ENCODE measurements at regions not wholly inside any gene's neighbourhood (a gene's known extent, or its start where the extent isn't known, plus 50 kb on each side); places are given as distances from the start of the nearest gene placed in this dataset.

GRCh38 chr13:59211606-59212005 is 952.1 kb downstream of the DIAPH3 start:
- TF ChIP-seq POLR2AphosphoS5 (IDR thresholded peaks at IDR 0.05; ENCODE audit: low read depth, low read length) (no peak), SIN3A (IDR thresholded peaks at IDR 0.05; ENCODE audit: borderline replicate concordance, insufficient read depth, low read length) (no peak), TAF1 (IDR thresholded peaks at IDR 0.05; ENCODE audit: borderline replicate concordance, insufficient read depth, low read length) (no peak), FOXP2 (optimal IDR thresholded peaks at IDR 0.05; ENCODE audit: borderline replicate concordance, extremely low read depth, extremely low read length, insufficient read depth) (no peak), REST (IDR thresholded peaks at IDR 0.05; ENCODE audit: insufficient read depth in 1 of 2, low read depth in 2 of 2, low read length in 2 of 2) (no peak)

GRCh38 chr13:59229401-59229800 is 934.3 kb downstream of the DIAPH3 start:
- no peak for TF ChIP-seq TAF1 (IDR thresholded peaks at IDR 0.05; ENCODE audit: borderline replicate concordance, insufficient read depth, low read length)
- TF ChIP-seq FOXP2 (optimal IDR thresholded peaks at IDR 0.05; ENCODE audit: borderline replicate concordance, extremely low read depth, extremely low read length, insufficient read depth): no peak
- no peak for TF ChIP-seq POLR2AphosphoS5 (IDR thresholded peaks at IDR 0.05; ENCODE audit: low read depth, low read length)
- TF ChIP-seq SIN3A (IDR thresholded peaks at IDR 0.05; ENCODE audit: borderline replicate concordance, insufficient read depth, low read length): no peak
- no peak for TF ChIP-seq REST (IDR thresholded peaks at IDR 0.05; ENCODE audit: insufficient read depth in 1 of 2, low read depth in 2 of 2, low read length in 2 of 2)

GRCh38 chr13:59229861-59230260 is 933.9 kb downstream of the DIAPH3 start:
- TF ChIP-seq TAF1 (IDR thresholded peaks at IDR 0.05; ENCODE audit: borderline replicate concordance, insufficient read depth, low read length) (no peak), REST (IDR thresholded peaks at IDR 0.05; ENCODE audit: insufficient read depth in 1 of 2, low read depth in 2 of 2, low read length in 2 of 2) (no peak), FOXP2 (optimal IDR thresholded peaks at IDR 0.05; ENCODE audit: borderline replicate concordance, extremely low read depth, extremely low read length, insufficient read depth) (no peak), POLR2AphosphoS5 (IDR thresholded peaks at IDR 0.05; ENCODE audit: low read depth, low read length) (no peak), SIN3A (IDR thresholded peaks at IDR 0.05; ENCODE audit: borderline replicate concordance, insufficient read depth, low read length) (no peak)

GRCh38 chr13:59230484-59231264 is 933.1 kb downstream of the DIAPH3 start:
- TF ChIP-seq TAF1 (IDR thresholded peaks at IDR 0.05; ENCODE audit: borderline replicate concordance, insufficient read depth, low read length) (no peak), REST (IDR thresholded peaks at IDR 0.05; ENCODE audit: insufficient read depth in 1 of 2, low read depth in 2 of 2, low read length in 2 of 2) (no peak), POLR2AphosphoS5 (IDR thresholded peaks at IDR 0.05; ENCODE audit: low read depth, low read length) (no peak), FOXP2 (optimal IDR thresholded peaks at IDR 0.05; ENCODE audit: borderline replicate concordance, extremely low read depth, extremely low read length, insufficient read depth) (no peak), SIN3A (IDR thresholded peaks at IDR 0.05; ENCODE audit: borderline replicate concordance, insufficient read depth, low read length) (no peak)
